Endodermal cell (in vitro differentiated cells): ENCODE measurements at regions not wholly inside any gene's neighbourhood (a gene's known extent, or its start where the extent isn't known, plus 50 kb on each side); places are given as distances from the start of the nearest gene placed in this dataset.
A peak's percentile ranks its signal among the peaks of the same experiment; 100 is the strongest.
"Not testable (repeated sequence)": the region's sequence is repeated elsewhere in the genome, so short reads cannot be mapped to it uniquely, and the experiment has no call there.

ENCODE experiments used
- DNase-seq: peaks from one replicate; pipeline ENCODE4 v3.0.0-alpha.2; 2017
- H3K27ac ChIP-seq: 2 replicates; pipeline ENCODE4 v1.5.1; 2013; ENCODE audit warnings: mild to moderate bottlenecking, low read depth, low read length, moderate library complexity
- H3K27me3 ChIP-seq: 2 replicates; pipeline ENCODE4 v1.6.1; 2013; ENCODE audit warnings: mild to moderate bottlenecking, low read length, moderate library complexity; ENCODE audit not compliant: insufficient read depth, control insufficient read depth, poor library complexity, severe bottlenecking
- H3K36me3 ChIP-seq: 2 replicates; pipeline ENCODE4 v1.7.0; 2013; ENCODE audit warnings: mild to moderate bottlenecking, low read length, moderate library complexity; ENCODE audit not compliant: control insufficient read depth, insufficient read depth
- H3K4me1 ChIP-seq: one replicate; pipeline ENCODE4 v1.7.0; 2013; ENCODE audit warnings: low read length; ENCODE audit not compliant: control insufficient read depth, insufficient read depth
- H3K4me3 ChIP-seq: 2 replicates; pipeline ENCODE4 v1.5.1; 2013; ENCODE audit warnings: mild to moderate bottlenecking, low read length, moderate library complexity
- H3K9ac ChIP-seq: 2 replicates; pipeline ENCODE4 v1.6.1; 2013; ENCODE audit warnings: mild to moderate bottlenecking, low read length, moderate library complexity; ENCODE audit not compliant: poor library complexity, severe bottlenecking; ENCODE audit errors: extremely low read depth
- H3K9me3 ChIP-seq: 2 replicates; pipeline ENCODE4 v1.6.1; 2013; ENCODE audit warnings: mild to moderate bottlenecking, low read length, moderate library complexity; ENCODE audit not compliant: control insufficient read depth
- H3K27ac Mint-ChIP-seq: 2 replicates; pipeline ENCODE4 v1.8.0; 2020; ENCODE audit warnings: mixed read lengths
- H3K27me3 Mint-ChIP-seq: 2 replicates; pipeline ENCODE4 v1.8.0; 2021; ENCODE audit warnings: mild to moderate bottlenecking, mixed read lengths; ENCODE audit not compliant: insufficient read depth
- H3K36me3 Mint-ChIP-seq: 2 replicates; pipeline ENCODE4 v1.8.0; 2020; ENCODE audit warnings: low read depth, mixed read lengths
- H3K4me1 Mint-ChIP-seq: 2 replicates; pipeline ENCODE4 v1.8.0; 2020; ENCODE audit warnings: mixed read lengths
- H3K4me3 Mint-ChIP-seq: 2 replicates; pipeline ENCODE4 v1.8.0; 2020; ENCODE audit warnings: mild to moderate bottlenecking, moderate library complexity, mixed read lengths
- H3K9me3 Mint-ChIP-seq: 2 replicates; pipeline ENCODE4 v1.8.0; 2020; ENCODE audit warnings: mild to moderate bottlenecking, mixed read lengths
- CTCF ChIP-seq: fragments of 200-600 bp; sonication (generic); conservative IDR thresholded peaks from 2 replicates; pipeline ENCODE4 v1.5.0; 2021; ENCODE audit warnings: antibody characterized with exemption, mild to moderate bottlenecking
- WGBS, 2 experiments: methylation state at CpG; one replicate each; pipeline versions ENCODE4 v1.1.5 to v1.1.7; 2013; ENCODE audit warnings: missing lambda C conversion rate in 2 of 2, mixed read lengths in 1 of 2; ENCODE audit not compliant: insufficient coverage in 1 of 2, insufficient read length in 1 of 2; 5-methylcytosine and 5-hydroxymethylcytosine counted together

GRCh38 chr13:78520425-78520824 is 82.9 kb downstream of the POU4F1 start:
- H3K4me1 Mint-ChIP-seq = no peaks in the 10 kb centered on the region
- Histone ChIP-seq H3K4me1 (no peaks in the 10 kb centered on the region), H3K9me3 (peaks cover 8% of the 10 kb centered on the region), H3K27ac (no peak overlapping the region), H3K9ac (no peak overlapping the region), H3K27me3 (no peaks in the 10 kb centered on the region), H3K4me3 (no peak overlapping the region), H3K36me3 (no peaks in the 10 kb centered on the region)
- peaks cover 20% of the 10 kb centered on the region for H3K9me3 Mint-ChIP-seq
- DNase-seq = no peak
- 80 to 92% methylated on average over 1 to 2 of the region's 2 CpGs for WGBS, 2 experiments
- H3K36me3 Mint-ChIP-seq = peaks cover 2% of the 10 kb centered on the region
- peaks cover 10% of the 10 kb centered on the region for H3K27me3 Mint-ChIP-seq
- H3K4me3 Mint-ChIP-seq = no peak overlapping the region
- no peak for TF ChIP-seq CTCF
- no peak overlapping the region for H3K27ac Mint-ChIP-seq

GRCh38 chr13:78518482-78518881 is 84.9 kb downstream of the POU4F1 start:
- H3K36me3 Mint-ChIP-seq, H3K9me3 ChIP-seq, H3K9ac ChIP-seq, H3K27me3 Mint-ChIP-seq, H3K4me1 ChIP-seq, H3K27me3 ChIP-seq, H3K4me1 Mint-ChIP-seq, H3K27ac Mint-ChIP-seq, DNase-seq, H3K4me3 ChIP-seq, H3K36me3 ChIP-seq, H3K4me3 Mint-ChIP-seq, H3K27ac ChIP-seq: not testable (repeated sequence)
- 89 to 93% methylated on average over 4 to 5 of the region's 7 CpGs for WGBS, 2 experiments
- H3K9me3 Mint-ChIP-seq = peaks cover 24% of the 10 kb centered on the region

GRCh38 chr13:78499802-78500201 is 103.5 kb downstream of the POU4F1 start:
- Histone ChIP-seq H3K4me1 (no peaks in the 10 kb centered on the region), H3K27me3 (peaks cover 28% of the 10 kb centered on the region), H3K27ac (no peak overlapping the region), H3K36me3 (no peaks in the 10 kb centered on the region), H3K4me3 (no peak overlapping the region), H3K9me3 (no peaks in the 10 kb centered on the region), H3K9ac (no peak overlapping the region)
- Mint-ChIP-seq H3K4me1 (peaks cover 8% of the 10 kb centered on the region), H3K27me3 (peaks cover 21% of the 10 kb centered on the region), H3K9me3 (no peaks in the 10 kb centered on the region), H3K27ac (no peak overlapping the region), H3K36me3 (no peaks in the 10 kb centered on the region), H3K4me3 (no peak overlapping the region)
- WGBS, 2 experiments = 22 to 61% methylated on average over 3 to 4 of the region's 4 CpGs
- DNase-seq = no peak
- no peak for TF ChIP-seq CTCF

GRCh38 chr13:78497702-78498355 is 105.5 kb downstream of the POU4F1 start:
- Histone ChIP-seq H3K9ac (no peak overlapping the region), H3K4me1 (no peaks in the 10 kb centered on the region), H3K27me3 (peaks cover 24% of the 10 kb centered on the region), H3K27ac (no peak overlapping the region), H3K4me3 (no peak overlapping the region), H3K9me3 (no peaks in the 10 kb centered on the region), H3K36me3 (no peaks in the 10 kb centered on the region)
- H3K36me3 Mint-ChIP-seq = no peaks in the 10 kb centered on the region
- DNase-seq = peak; percentile 58
- peaks cover 8% of the 10 kb centered on the region for H3K4me1 Mint-ChIP-seq
- peaks cover 21% of the 10 kb centered on the region for H3K27me3 Mint-ChIP-seq
- H3K4me3 Mint-ChIP-seq = no peak overlapping the region
- no peak overlapping the region for H3K27ac Mint-ChIP-seq
- no peak for TF ChIP-seq CTCF
- WGBS, 2 experiments = 78 to 83% methylated on average over 6 to 8 of the region's 8 CpGs
- no peaks in the 10 kb centered on the region for H3K9me3 Mint-ChIP-seq
